Ecto neural progenitor cell (in vitro differentiated cells): ENCODE measurements at regions not wholly inside any gene's neighbourhood (a gene's known extent, or its start where the extent isn't known, plus 50 kb on each side); places are given as distances from the start of the nearest gene placed in this dataset.
"Not testable (repeated sequence)": the region's sequence is repeated elsewhere in the genome, so short reads cannot be mapped to it uniquely, and the experiment has no call there.

Experiments used
- DNase-seq: peaks from one replicate; pipeline ENCODE4 v3.0.0-alpha.2; 2018; ENCODE audit warnings: low spot score

- DNase-seq: no peak
These were observed 356.1 kb downstream of the OMA1 start for GRCh38 chr1:58190267-58190988.

GRCh38 chr1:58189453-58189852 is 357.1 kb downstream of the OMA1 start:
- no peak for DNase-seq

DNA sequence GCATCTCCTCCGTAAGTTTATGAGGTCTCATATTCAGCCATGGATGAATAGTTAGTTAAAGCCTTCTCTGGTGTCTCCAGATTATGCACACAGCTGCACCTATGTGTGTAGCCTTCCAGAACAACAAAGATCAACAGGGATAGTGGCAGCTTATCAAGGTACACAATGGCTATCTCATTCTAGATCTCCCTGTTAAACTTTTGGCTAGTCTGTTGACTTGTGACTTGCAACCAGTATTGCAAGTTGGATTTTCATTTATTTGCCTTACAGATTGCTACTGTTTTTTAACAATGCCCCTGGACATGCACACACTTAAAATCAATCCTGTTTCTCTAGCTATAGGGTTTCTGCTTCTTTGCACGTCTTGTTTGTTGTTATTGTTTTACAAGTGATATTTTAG is 363.2 kb downstream of the OMA1 start:
- no peak for DNase-seq

DNA sequence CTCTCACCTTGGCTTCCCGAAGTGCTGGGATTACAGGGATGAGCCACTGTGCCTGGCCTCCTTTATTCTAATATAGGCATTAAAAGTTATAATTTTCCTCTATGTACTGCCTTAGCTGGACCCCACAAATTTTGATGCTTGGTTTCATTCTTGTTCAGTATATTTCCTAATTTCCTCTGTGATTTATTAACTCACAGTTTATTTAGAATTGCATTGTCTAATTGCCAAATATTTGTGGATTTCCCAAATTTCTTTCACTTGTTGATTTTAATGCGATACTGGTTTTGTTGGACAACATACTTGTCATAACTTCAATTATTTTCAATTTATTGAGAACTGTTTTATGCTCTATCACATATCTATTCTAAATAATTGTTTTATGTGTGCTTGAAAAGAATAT is 366.0 kb downstream of the OMA1 start:
- DNase-seq: no peak

DNA sequence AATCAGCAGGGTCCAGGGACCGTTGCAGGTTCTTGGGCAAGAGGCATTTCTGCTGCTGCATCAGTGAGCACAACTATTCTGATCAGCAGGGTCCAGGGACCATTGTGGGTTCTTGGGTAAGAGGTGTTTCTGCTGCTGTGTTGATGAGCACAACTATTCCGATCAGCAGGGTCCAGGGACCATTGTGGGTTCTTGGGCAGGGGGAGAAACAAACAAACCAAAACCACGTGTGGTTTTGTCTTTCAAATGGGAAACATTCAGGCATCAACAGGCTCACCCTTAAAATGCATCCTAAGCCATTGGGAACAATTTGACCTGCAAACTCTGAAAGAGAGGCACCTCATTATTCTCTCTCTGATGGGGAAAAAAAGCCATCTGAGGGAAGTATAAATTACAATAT is 377.4 kb downstream of the OMA1 start:
- DNase-seq: not testable (repeated sequence)

GRCh38 chr1:58167131-58167530 is 379.4 kb downstream of the OMA1 start:
- DNase-seq: not testable (repeated sequence)

GRCh38 chr1:58166417-58166816 is 380.1 kb downstream of the OMA1 start:
- DNase-seq: no peak

DNA sequence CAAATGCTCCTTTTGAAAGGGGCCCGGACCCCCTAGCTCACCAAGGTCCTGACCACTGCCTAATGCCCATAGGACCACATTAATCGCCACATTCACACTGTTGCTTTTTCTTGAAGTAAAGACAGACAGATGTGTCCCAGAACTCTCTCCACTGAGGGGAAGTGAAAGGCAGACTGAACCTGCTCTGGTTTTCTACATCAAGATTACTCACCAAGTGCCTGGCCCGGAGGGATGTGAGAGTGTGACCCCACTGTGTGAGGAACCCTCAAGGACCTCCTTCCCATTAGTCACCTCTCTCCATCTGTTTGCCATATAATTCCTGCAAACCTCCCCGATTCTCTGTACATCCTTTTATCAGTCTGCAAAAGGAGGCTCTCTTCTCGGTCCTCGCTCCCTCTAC is 381.5 kb downstream of the OMA1 start:
- DNase-seq: no peak

DNA sequence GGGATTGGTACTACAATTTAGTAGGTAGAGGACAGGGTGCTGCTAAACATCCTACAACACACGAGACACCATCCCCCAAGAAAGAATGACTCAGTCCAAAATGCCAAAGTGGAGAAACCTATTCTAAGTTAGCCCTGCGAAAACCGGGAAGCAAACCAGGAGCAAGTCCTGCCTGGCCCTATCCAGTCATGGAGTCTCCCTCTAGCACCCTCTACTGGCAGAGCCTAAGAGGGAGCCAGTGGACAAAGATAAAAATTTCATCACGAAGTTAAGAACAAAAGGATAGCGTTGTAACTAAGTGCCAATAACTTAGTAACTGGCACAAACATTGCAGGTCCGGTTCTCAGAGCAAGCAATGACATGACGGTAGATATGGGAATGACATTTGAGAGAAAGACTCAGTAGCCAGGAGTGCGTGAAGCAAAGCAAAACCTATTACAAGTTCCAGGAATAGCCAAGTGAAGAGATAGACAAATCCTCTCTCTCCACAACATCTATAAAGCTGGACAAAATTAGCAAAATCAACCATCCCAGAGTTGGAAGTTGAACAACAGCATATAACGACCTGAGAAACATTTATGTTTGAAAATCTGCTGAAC is 383.5 kb downstream of the OMA1 start:
- DNase-seq: peak; percentile 57

GRCh38 chr1:58159434-58159830 is 387.1 kb downstream of the OMA1 start:
- DNase-seq: no peak

- peak; percentile 53 for DNase-seq
These were observed 387.8 kb downstream of the OMA1 start for GRCh38 chr1:58158506-58159433.

- no peak for DNase-seq
These were observed 388.5 kb downstream of the OMA1 start for GRCh38 chr1:58158016-58158415.

DNA sequence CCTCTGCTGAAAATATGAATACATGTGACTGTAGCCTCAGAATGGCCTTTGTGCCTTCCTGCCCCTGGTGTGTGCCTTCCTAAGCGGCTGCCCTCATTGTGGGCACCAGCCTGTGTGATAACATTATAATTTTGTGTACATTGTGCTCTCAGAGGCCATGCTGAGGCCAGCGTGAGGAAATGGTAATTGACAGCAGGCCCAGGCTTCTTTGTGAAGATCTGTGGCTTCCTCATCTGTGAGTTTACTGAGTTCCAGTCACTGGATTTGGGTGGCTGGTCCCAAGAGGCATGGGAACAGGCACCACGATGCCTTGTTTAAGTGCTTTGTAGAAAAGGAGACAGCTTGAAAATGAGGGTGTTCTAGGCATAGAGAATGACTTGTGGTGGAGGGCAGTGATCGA is 389.3 kb downstream of the OMA1 start:
- no peak for DNase-seq

DNA sequence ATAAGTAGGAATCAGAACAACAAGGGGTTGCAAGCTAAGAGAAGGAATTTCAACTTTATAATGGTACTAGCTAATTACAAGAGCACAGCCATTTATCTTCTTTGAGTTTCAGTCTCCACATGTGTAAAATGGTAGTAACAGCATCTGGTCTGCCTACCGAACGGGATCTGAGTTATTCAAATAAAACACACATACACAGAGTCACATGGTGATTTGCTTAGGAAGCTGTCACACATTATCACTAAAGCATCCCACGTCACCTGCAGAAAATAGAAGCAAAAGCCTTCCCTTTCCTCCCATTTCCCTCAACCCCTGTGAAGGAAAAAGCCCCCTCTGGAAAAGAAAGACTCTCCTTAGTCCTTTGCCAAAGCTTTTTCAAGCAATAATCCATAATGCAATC is 389.7 kb downstream of the OMA1 start:
- DNase-seq: no peak

GRCh38 chr1:58156124-58156468 is 390.4 kb downstream of the OMA1 start:
- no peak for DNase-seq

GRCh38 chr1:58155418-58156123 is 391.0 kb downstream of the OMA1 start:
- peak; percentile 58 for DNase-seq

DNA sequence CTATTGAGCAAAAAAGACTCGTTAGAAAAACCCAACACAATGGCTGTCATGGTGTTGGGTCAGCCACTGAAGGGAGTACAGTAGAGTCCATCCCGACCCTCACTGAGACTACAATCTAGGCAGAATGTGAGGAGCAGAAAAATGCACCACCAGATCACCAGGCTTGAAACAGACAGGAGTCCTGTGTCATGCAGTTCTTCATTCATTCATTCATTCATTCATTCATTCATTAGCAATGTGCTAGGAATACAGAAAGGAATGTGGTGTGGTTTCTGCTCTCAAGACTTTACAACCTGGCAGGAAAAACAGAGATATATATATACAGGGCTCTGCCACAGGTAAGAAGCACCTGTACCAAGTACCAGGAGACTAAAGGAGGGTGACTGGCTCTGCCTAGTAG is 392.3 kb downstream of the OMA1 start:
- DNase-seq: no peak

DNA sequence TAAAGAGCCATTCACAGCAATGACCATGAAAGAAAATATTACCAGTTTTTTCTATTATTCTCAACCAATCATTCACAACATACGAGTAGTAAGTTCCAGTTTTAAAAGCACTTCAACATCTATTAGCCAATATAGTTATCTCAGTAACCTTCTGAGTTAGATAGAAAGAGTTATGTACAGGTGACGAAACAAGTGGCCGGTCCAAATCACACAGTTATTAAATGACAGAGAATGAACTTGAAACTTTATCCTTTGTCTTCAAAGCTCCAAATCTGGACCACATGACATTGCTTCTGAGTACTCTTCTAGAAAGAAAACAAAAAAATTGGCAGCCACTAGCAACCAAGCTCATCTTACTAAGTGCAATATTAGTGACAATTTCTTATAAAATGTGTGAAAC is 393.8 kb downstream of the OMA1 start:
- DNase-seq: no peak

DNA sequence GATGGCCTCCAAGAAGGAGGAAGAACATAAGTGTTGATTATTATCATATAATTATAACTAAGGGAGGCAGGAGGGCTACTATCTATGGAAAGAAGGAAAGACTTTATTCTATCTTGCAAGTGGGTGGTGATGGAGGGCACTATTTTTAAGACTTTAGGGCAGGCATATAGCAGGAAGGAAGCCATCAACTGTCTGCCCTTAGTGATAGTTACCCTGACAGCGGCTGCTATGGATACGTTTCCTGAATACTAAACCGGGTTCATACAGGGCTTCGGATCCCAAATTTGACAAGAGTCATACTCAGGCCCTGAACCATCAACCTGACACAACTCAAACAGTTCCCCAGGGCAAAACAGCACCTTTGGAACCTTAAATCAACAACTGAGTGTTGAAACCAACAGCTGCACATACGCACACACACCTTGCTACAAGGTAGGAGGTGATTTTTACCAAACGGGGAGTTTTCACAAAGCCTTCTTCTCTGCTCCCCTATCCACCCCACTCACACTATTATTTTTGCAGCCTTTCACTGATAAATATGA is 397.2 kb downstream of the OMA1 start:
- DNase-seq: no peak

DNA sequence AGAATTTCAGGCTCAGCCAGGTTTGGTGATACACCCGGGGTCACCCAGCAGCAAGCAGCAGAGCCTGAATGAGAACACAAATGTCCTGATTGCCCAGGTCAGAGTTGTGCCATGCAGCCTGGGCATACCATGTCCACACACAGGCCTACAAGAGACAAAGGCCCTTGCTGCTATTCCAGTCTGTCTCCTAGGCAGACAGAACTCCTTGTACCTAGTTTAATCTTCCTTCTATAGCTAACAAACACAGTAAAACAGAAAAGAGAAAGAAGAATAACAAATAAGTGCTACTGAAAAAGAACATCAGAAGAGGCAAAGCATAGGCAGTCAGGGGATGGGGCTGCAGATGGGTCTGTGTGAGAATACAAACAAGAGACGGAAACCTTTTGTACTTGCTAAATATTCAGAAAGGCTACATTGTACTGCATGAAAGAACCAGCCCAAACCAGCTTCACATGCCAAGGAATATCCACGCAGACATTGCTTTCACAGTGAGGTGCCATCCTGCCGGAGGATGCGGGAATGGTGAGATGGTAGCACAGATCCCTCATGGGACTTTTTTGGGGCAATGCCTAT is 401.7 kb downstream of the OMA1 start:
- no peak for DNase-seq

GRCh38 chr1:58143972-58144697 is 402.4 kb downstream of the OMA1 start:
- no peak for DNase-seq
